Activated CD4-positive, CD25-positive, alpha-beta regulatory T cell (primary cell): ENCODE measurements at regions not wholly inside any gene's neighbourhood (a gene's known extent, or its start where the extent isn't known, plus 50 kb on each side); places are given as distances from the start of the nearest gene placed in this dataset.
"Not testable (repeated sequence)": the region's sequence is repeated elsewhere in the genome, so short reads cannot be mapped to it uniquely, and the experiment has no call there.

Experiments
- DNase-seq, 4 experiments: peaks; one replicate each; lab custom pipeline; 2025; lab: John Stamatoyannopoulos, UW

DNA sequence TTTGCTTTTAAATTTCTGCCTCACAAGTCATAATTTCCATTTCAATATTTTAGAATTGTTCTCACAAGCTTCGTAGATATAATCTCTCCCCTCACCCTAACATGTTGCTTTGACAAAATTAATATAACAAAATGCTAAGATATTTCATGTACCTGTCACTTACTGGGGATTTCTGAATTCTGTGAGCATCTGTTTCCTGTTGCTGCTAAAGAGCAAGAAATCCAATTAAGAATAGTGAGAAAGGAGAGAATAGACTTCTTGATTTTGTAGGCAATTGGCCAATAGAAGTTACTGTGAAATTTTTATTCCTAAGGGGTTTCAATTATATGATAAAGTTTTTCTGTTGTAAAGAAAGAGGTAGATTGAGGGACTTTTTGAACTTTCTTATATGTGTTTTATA is 796.5 kb upstream of the ARRDC3 start:
- DNase-seq: no peak

- no peak for DNase-seq
Observed at GRCh38 chr5:92177926-92178487, 794.9 kb upstream of the ARRDC3 start.

DNA sequence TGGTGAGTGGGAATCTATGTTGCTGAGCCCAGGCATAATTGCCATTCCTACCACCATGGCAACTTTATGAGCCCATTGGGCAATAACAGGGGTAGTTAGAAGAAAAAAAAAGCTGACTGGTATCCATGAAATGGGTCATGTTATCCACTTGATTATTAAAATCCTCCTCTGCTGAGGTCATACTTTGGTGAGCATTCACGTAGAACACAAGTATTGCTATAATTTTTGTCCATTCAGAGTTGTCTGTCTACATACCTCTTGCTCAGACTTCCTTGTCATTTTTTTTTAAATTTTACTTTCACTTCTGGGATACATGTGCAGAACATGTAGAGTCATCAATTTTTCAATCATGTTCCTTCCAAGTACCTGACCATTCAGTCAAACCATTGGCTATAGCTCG is 780.8 kb upstream of the ARRDC3 start:
- DNase-seq: no peak

DNA sequence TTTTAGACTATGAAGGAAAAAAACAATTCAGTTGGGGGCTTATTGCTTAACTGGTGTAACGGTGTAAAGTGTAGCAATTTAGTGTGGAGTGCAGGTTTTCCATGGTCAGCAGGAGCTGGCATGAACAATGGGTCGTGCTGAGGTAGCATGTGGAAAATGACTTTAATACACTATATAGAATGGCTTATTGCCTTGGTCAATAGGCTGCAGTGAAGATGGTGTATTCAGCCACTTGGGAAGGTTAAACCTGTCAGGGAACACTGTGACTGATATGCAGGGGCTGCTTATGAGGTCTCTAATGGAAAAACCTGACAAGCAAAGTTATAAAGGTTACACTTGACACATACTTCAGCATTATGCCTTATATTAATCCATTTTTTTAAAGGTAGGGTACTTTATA is 764.7 kb upstream of the ARRDC3 start:
- no peak for DNase-seq

GRCh38 chr5:92147266-92147665 is 764.1 kb upstream of the ARRDC3 start:
- no peak for DNase-seq

DNA sequence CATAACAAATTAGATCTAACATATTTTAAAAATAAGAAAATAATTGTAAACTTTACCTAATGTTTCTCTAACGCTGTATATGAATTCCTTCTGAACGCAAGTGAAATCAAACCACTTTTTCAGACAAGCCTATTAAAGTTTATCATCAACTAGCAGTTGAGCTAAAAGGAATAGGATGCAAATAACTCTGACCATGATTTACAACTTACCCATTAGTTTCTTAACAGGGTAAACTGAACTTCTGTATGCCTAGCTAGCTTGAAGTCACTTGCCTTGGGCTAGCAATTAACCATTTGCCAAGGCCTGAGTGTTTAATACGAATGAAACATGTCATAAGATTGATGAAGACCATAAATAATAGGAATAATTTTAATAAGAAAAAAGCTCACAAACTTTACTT is 762.7 kb upstream of the ARRDC3 start:
- DNase-seq: no peak

GRCh38 chr5:92144824-92145223 is 761.7 kb upstream of the ARRDC3 start:
- no peak for DNase-seq

GRCh38 chr5:92132294-92132908 is 749.3 kb upstream of the ARRDC3 start:
- DNase-seq: not testable (repeated sequence)

- no peak for DNase-seq
Observed at GRCh38 chr5:92126182-92126581, 743.1 kb upstream of the ARRDC3 start.

- no peak for DNase-seq
Observed at GRCh38 chr5:92119110-92119509, 736.0 kb upstream of the ARRDC3 start.

DNA sequence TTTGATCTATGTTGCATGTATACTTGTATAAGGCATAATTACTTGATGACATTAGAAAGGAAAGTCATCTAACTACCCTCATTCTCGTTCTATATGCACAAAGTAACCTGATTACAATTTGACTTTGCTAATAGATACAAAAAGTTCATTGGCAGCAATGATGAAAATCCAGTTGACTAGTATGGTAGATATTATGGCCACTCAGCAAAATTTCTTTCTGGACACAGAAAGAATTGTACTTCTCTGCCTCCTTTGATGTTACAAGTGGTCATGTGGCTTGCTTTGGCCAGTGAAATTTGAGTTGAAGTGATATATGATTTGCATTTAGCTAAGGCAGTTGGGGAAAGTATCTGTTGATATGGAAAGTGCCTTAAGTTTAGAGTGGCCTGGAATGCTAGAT is 723.7 kb upstream of the ARRDC3 start:
- no peak for DNase-seq

GRCh38 chr5:92104126-92104525 is 721.0 kb upstream of the ARRDC3 start:
- no peak for DNase-seq

- no peak for DNase-seq
Observed at GRCh38 chr5:92102313-92102712, 719.2 kb upstream of the ARRDC3 start.

DNA sequence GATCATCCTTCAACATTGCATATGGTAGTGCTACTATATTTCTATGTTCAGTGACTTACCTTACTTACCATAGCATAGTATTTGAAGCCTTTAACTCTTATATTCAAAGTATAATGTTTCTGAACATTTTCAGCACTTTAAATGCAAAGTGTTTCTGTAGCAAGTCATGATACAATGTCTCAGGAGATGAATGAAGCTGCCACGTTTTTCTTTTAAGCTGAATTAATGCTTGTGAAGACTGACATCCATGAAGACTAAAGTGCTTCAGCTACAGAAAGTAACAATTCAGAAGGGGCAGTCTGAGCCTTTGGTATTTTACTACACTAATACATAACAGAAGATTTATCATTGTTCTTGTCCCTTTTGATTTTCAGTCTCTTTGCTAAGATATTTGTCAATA is 709.1 kb upstream of the ARRDC3 start:
- DNase-seq: no peak

GRCh38 chr5:92086059-92086811 is 703.1 kb upstream of the ARRDC3 start:
- no peak for DNase-seq

GRCh38 chr5:92081958-92082712 is 699.0 kb upstream of the ARRDC3 start:
- no peak for DNase-seq

DNA sequence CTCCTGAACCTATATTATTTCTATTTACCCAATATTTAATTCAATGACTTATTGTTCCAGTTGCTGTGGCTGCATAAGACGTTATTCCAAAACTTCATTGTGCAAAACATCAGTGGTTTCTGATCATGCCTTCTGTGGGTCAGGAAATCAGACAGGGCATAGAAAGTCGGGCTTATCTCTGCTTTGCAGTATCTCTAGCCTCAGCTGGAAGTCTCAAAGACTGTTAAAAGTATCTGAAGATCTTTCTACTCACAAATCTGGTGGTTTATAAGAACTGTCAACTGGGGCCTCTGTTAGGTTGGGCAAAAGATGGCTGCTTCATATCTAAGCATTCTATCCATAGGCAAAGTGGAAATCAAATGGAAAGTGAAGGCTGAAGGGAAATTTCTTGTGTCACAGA is 687.7 kb upstream of the ARRDC3 start:
- DNase-seq: no peak

DNA sequence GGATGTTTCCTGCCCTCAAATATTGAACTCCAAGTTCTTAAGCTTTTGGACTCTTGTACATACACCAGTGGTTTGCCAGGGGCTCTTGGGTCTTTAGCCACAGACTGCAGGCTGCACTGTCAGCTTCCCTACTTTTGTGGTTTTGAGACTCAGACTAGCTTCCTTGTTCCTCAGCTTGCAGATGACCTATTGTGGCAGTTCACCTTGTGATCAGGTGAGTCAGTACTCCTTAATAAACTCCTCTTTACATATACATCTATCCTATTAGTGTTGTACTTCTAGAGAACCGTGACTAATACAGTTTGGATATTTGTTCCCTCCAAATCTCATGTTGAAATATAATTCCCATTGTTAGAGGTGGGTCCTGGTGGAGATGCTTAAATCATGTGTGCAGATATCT is 681.9 kb upstream of the ARRDC3 start:
- no peak for DNase-seq

DNA sequence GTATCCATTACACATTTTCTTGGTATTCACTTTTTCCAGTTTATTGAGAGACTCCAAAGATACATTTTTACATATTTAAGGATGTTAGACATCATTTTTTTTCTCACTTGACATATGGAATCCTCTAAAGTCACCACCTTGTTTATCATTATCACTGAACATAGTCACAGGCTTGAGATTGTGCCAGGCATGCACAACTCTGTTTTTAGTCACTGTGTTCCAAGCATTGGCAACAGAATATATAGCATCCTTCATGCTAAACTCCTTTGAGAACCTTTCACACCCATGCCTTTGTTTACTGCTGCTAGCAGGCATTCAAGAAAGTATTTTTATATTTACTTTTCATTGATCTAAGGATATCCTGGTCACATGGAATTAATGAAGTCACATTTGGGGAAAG is 668.6 kb upstream of the ARRDC3 start:
- DNase-seq: no peak

DNA sequence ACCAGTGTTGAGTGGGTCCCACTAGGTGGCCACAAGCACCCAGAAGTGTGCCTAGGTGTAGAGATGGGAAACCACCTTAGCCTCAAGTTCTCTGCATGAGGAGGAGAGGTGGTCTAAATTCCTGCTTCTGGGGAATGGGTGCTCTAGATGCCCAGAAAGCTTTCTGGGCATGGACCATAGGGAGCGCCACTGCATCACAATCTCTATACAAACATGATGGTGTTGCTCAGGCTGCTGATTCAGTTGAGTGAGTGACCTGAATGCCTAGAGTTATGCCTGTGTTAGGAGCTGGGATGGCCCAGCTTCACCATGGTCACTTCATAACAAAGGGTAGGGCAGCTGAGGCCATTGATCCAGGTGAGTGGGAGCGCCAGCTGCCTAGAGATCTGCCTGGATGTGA is 667.9 kb upstream of the ARRDC3 start:
- no peak for DNase-seq

- DNase-seq: no peak
Observed at GRCh38 chr5:92041911-92042660, 659.0 kb upstream of the ARRDC3 start.

- DNase-seq: no peak
Observed at GRCh38 chr5:92041206-92041605, 658.1 kb upstream of the ARRDC3 start.
